ENCODE measurements at regions not wholly inside any gene's neighbourhood (a gene's known extent, or its start where the extent isn't known, plus 50 kb on each side); places are given as distances from the start of the nearest gene placed in this dataset.

DNA sequence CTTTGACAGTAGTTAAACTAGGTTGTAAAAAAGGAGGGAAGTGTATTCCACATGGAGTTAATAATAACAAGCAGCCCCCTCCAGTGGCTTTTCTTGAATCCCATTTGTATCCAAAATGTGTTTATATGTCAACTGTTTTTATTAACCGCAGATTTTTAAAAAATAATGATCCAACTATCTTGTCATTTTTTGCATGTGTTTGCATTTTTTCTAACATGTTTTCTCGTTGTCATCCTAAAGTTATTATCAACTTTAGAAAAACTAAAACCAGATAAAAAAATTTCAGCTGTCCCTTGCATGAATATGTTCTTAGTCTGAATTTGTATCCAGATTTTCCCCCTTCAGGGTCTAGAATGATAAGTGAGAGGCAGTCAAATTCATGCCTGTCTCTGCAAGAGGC lies 1063.3 kb downstream of the BCL11A start:
- TF ChIP-seq, protein P1, sequence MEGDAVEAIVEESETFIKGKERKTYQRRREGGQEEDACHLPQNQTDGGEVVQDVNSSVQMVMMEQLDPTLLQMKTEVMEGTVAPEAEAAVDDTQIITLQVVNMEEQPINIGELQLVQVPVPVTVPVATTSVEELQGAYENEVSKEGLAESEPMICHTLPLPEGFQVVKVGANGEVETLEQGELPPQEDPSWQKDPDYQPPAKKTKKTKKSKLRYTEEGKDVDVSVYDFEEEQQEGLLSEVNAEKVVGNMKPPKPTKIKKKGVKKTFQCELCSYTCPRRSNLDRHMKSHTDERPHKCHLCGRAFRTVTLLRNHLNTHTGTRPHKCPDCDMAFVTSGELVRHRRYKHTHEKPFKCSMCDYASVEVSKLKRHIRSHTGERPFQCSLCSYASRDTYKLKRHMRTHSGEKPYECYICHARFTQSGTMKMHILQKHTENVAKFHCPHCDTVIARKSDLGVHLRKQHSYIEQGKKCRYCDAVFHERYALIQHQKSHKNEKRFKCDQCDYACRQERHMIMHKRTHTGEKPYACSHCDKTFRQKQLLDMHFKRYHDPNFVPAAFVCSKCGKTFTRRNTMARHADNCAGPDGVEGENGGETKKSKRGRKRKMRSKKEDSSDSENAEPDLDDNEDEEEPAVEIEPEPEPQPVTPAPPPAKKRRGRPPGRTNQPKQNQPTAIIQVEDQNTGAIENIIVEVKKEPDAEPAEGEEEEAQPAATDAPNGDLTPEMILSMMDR (IDR thresholded peaks at IDR 0.05; ENCODE audit: insufficient read depth, low read length, poor library complexity, severe bottlenecking): no peak
- TF ChIP-seq EZH2phosphoT487 (conservative IDR thresholded peaks at IDR 0.05; ENCODE audit: low read length): no peak
